Keratinocyte (primary cell): ENCODE measurements at regions not wholly inside any gene's neighbourhood (a gene's known extent, or its start where the extent isn't known, plus 50 kb on each side); places are given as distances from the start of the nearest gene placed in this dataset.

Source experiments
- EZH2 ChIP-seq: IDR thresholded peaks from one replicate; pipeline ENCODE4 v1.6.1; 2012; ENCODE audit warnings: inconsistent platforms, mild to moderate bottlenecking, low read length, moderate library complexity
- TF ChIP-seq, protein P1 (sequence below), 3 experiments: IDR thresholded peaks in 1 of 3; conservative IDR thresholded peaks in 1 of 3; optimal IDR thresholded peaks in 1 of 3; 2 replicates in 2 of 3; 3 replicates in 1 of 3; pipeline versions ENCODE3 to v1.5.1; 2011; ENCODE audit warnings: low read length in 3 of 3, mild to moderate bottlenecking in 3 of 3, moderate library complexity in 2 of 3, control low read depth in 1 of 3, inconsistent platforms in 1 of 3; ENCODE audit not compliant: insufficient read depth in 2 of 3; ENCODE audit errors: extremely low read depth in 1 of 3

DNA sequence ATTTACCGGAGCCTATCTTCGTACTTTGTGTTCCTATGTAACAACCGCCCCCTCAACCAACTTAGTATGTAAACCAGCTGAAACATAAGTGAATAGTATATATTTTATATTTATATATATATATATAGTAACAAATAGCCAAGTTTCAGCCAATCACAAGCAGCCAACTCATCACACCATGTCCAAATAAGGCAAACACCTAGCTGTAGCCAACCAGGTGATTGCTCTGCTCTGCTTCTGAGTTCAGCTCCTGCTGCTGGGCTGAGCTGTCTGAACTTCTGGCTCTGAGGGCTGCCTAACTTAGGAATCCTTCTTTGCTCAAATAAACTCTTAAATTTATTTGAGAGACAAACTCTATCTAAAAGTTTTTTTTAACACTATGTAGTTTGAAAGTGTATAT lies 101.6 kb upstream of the SOX4 start:
- TF ChIP-seq, protein P1, sequence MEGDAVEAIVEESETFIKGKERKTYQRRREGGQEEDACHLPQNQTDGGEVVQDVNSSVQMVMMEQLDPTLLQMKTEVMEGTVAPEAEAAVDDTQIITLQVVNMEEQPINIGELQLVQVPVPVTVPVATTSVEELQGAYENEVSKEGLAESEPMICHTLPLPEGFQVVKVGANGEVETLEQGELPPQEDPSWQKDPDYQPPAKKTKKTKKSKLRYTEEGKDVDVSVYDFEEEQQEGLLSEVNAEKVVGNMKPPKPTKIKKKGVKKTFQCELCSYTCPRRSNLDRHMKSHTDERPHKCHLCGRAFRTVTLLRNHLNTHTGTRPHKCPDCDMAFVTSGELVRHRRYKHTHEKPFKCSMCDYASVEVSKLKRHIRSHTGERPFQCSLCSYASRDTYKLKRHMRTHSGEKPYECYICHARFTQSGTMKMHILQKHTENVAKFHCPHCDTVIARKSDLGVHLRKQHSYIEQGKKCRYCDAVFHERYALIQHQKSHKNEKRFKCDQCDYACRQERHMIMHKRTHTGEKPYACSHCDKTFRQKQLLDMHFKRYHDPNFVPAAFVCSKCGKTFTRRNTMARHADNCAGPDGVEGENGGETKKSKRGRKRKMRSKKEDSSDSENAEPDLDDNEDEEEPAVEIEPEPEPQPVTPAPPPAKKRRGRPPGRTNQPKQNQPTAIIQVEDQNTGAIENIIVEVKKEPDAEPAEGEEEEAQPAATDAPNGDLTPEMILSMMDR (optimal IDR thresholded peaks at IDR 0.05 in 1 of 3, IDR thresholded peaks at IDR 0.05 in 1 of 3, conservative IDR thresholded peaks at IDR 0.05 in 1 of 3; ENCODE audit: extremely low read depth in 1 of 3, insufficient read depth in 2 of 3, low read length in 3 of 3): no peak
- no peak for TF ChIP-seq EZH2
